ENCODE measurements at regions not wholly inside any gene's neighbourhood (a gene's known extent, or its start where the extent isn't known, plus 50 kb on each side); places are given as distances from the start of the nearest gene placed in this dataset.

- TF ChIP-seq CTCF (IDR thresholded peaks at IDR 0.05), result no peak
- no peak for TF ChIP-seq POLR2A (IDR thresholded peaks at IDR 0.05)
- no peaks in the 10 kb centered on the region for H3K4me1 ChIP-seq
- no peak for DNase-seq
- no peaks in the 10 kb centered on the region for H3K36me3 ChIP-seq
- H3K4me3 ChIP-seq, result no peak overlapping the region
- no peaks in the 10 kb centered on the region for H3K27me3 ChIP-seq
- no peaks in the 10 kb centered on the region for H3K9me3 ChIP-seq
- no peak overlapping the region for H3K27ac ChIP-seq
Observed at GRCh38 chrX:98523521-98523920, 1639.8 kb downstream of the RPA4 start.

DNA sequence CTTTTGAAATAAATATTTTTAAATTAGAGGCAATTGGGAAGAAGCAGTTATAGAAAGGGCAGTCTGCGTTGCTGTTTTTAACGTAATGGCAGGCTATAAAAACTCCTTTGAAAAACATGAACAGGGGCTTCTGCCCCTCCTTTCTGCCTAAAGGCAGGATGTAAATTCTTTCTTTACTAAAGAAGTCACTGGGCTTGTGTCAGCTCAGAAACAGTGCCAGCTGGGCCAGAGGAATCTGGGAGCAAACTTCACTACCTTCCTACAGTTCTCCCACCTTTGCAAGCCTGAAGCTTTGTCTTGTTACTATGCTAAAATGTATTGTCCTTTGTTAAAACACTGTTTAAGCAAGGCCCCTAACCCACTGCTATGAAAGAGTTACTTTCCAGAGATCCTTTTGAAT lies 1664.8 kb downstream of the RPA4 start:
- DNase-seq, result no peak
- H3K9me3 ChIP-seq, result no peaks in the 10 kb centered on the region
- no peak for TF ChIP-seq POLR2A (IDR thresholded peaks at IDR 0.05)
- no peak for TF ChIP-seq CTCF (IDR thresholded peaks at IDR 0.05)
- H3K4me1 ChIP-seq, result no peaks in the 10 kb centered on the region
- H3K27ac ChIP-seq, result no peak overlapping the region
- no peaks in the 10 kb centered on the region for H3K27me3 ChIP-seq
- no peaks in the 10 kb centered on the region for H3K36me3 ChIP-seq
- no peak overlapping the region for H3K4me3 ChIP-seq

GRCh38 chrX:98568795-98569194 lies 1685.1 kb downstream of the RPA4 start:
- DNase-seq, result no peak
- no peak overlapping the region for H3K27ac ChIP-seq
- H3K27me3 ChIP-seq, result no peaks in the 10 kb centered on the region
- no peaks in the 10 kb centered on the region for H3K4me1 ChIP-seq
- H3K9me3 ChIP-seq, result no peaks in the 10 kb centered on the region
- H3K4me3 ChIP-seq, result no peak overlapping the region
- H3K36me3 ChIP-seq, result no peaks in the 10 kb centered on the region
- TF ChIP-seq POLR2A (IDR thresholded peaks at IDR 0.05) (no peak), CTCF (IDR thresholded peaks at IDR 0.05) (no peak)

DNA sequence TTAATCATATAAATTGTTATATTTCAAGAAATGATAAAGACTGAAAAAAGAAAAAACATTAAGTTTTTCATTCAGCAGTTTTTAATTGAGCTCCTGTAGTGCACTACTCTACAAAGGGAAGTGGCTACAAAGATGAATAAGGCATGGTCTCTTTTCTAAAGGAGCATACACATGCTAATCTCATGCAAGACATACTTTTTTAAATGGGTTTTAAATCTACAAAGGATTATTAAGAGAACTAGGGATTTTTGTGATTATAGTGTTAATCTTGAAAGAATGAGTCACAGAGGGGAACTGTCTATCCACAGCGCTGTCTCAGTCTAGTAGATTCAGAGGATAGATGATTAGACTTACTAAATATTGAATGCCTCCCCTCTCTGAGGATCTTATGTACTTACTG lies 1722.2 kb downstream of the RPA4 start:
- TF ChIP-seq POLR2A (IDR thresholded peaks at IDR 0.05) (no peak), CTCF (IDR thresholded peaks at IDR 0.05) (no peak)
- H3K4me3 ChIP-seq, result no peak overlapping the region
- no peaks in the 10 kb centered on the region for H3K27me3 ChIP-seq
- no peaks in the 10 kb centered on the region for H3K36me3 ChIP-seq
- no peak for DNase-seq
- H3K4me1 ChIP-seq, result no peaks in the 10 kb centered on the region
- no peaks in the 10 kb centered on the region for H3K9me3 ChIP-seq
- no peak overlapping the region for H3K27ac ChIP-seq

DNA sequence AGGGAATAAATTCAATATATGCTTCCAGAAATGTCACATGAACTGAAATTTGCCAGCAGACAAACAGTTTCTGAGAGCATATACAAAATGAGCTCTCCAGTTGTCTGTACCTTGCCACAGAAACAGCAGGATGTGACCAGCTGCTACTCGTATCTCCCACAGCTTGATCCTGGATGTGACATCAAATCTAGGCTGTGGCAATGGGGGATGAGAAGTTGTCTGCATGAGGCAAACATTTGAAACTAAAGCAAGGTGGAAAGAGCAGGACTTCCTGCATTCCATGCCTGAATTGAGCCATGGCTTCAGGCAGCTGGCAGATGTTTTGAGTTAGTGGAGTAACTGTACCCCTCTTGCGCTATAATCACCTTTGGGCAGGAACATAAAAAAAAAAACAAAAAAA lies 1724.0 kb downstream of the RPA4 start:
- Histone ChIP-seq H3K27ac (no peak overlapping the region), H3K36me3 (no peaks in the 10 kb centered on the region), H3K4me1 (no peaks in the 10 kb centered on the region), H3K4me3 (no peak overlapping the region), H3K9me3 (no peaks in the 10 kb centered on the region), H3K27me3 (no peaks in the 10 kb centered on the region)
- DNase-seq, result no peak
- TF ChIP-seq POLR2A (IDR thresholded peaks at IDR 0.05), result no peak
- no peak for TF ChIP-seq CTCF (IDR thresholded peaks at IDR 0.05)

DNA sequence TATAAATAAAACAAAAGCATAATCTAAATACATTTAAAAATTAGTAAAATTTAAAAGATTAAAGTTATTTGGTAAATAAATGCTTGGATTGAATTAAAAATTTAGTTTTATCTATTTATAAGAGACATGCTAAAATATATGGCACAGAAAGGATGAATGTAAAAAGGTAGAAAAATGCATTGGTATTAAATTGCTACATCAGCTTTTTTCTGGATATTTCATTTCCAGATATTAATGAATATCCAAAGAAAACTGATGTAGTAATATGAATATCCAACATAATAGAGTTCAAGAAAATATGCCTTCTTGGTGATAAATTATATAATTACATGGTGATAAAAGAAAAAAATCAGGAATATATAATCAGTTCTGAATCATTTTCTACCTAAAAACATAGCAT lies 1743.9 kb downstream of the RPA4 start:
- Histone ChIP-seq H3K9me3 (no peaks in the 10 kb centered on the region), H3K36me3 (no peaks in the 10 kb centered on the region), H3K4me3 (no peak overlapping the region), H3K27me3 (no peaks in the 10 kb centered on the region), H3K27ac (no peak overlapping the region), H3K4me1 (no peaks in the 10 kb centered on the region)
- TF ChIP-seq POLR2A (IDR thresholded peaks at IDR 0.05) (no peak), CTCF (IDR thresholded peaks at IDR 0.05) (no peak)
- no peak for DNase-seq
